AG04450 (cell line): ENCODE measurements at regions not wholly inside any gene's neighbourhood (a gene's known extent, or its start where the extent isn't known, plus 50 kb on each side); places are given as distances from the start of the nearest gene placed in this dataset.

Experiments
- CTCF ChIA-PET: fragments of 300-600, 350-600 bp; formaldehyde crosslinking; extraction: SDS; loops from one replicate; lab custom pipeline; 2022; ENCODE audit warnings: antibody characterized with exemption, inconsistent platforms; lab: Charles Lee
- POLR2A ChIA-PET: fragments of 350-600 bp; formaldehyde crosslinking; extraction: SDS; loops from one replicate; lab custom pipeline; 2021; ENCODE audit warnings: antibody characterized with exemption, inconsistent platforms; lab: Yijun Ruan, JAX
- DNase-seq: peaks from one replicate; pipeline ENCODE4 v3.0.0-alpha.2; 2011; ENCODE audit warnings: low read depth, low spot score
- H3K27ac ChIP-seq: one replicate; pipeline ENCODE4 v1.5.1; 2012; ENCODE audit warnings: low read depth, low read length, control low read depth
- H3K27me3 ChIP-seq: one replicate; pipeline ENCODE4 v1.6.0; 2012; ENCODE audit warnings: low read length; ENCODE audit not compliant: control insufficient read depth, insufficient read depth
- H3K4me3 ChIP-seq: 2 replicates; pipeline ENCODE4 v1.5.1; 2011; ENCODE audit warnings: mild to moderate bottlenecking, low read depth, low read length, control low read depth
- H3K9me3 ChIP-seq: 2 replicates; pipeline ENCODE4 v1.5.1; 2012; ENCODE audit warnings: low read length; ENCODE audit not compliant: control insufficient read depth, insufficient read depth
- CTCF ChIP-seq: IDR thresholded peaks from 2 replicates; pipeline ENCODE4 v1.5.1; 2011; ENCODE audit warnings: low read depth, low read length, control low read depth, inconsistent platforms

GRCh38 chrX:69285401-69285877, 120.2 kb upstream of the PJA1 start:
- CTCF ChIA-PET: interaction anchor here (0.7 to 6.0 kb wide), 8 partner anchors 13 to 464 kb away, joined by 3 to 56 read pairs (median 4); partner anchors contain the start of gene EFNB1
- Histone ChIP-seq H3K27me3 (no peaks in the 10 kb centered on the region), H3K9me3 (no peaks in the 10 kb centered on the region), H3K27ac (no peak overlapping the region), H3K4me3 (peak overlapping the region; percentile 55)
- POLR2A ChIA-PET: interaction anchor here (0.5 kb wide), 1 partner anchor 1586 kb away, joined by 4 read pairs; no protein-coding TSS in a partner anchor
- DNase-seq: no peak
- TF ChIP-seq CTCF: no peak

DNA sequence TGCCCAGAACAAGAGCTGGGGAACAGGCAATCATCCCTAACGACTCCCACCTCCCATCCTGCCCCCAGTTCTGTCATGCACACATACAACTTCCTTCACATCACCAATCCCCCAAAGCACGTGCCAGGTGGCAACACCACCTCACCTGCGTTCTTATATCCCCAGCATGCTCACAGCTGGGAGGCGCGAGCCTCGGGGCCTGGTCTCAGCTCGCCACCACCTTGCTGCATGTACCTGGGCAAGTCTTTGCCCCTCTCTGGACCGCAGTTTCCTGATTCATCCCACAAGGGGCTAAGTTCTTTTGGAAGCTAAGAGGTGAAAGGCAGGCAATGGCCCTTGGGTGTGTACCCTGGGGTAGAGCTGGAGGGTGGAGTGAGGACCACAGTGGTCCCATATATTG, 119.2 kb upstream of the PJA1 start:
- ChIA-PET POLR2A (no interaction called here), CTCF (interaction anchor here (0.8 to 6.0 kb wide), 3 partner anchors 60 to 462 kb away, joined by 4 to 56 read pairs (median 9); partner anchors contain the start of gene EFNB1)
- no peak for DNase-seq
- no peak for TF ChIP-seq CTCF
- Histone ChIP-seq H3K9me3 (no peaks in the 10 kb centered on the region), H3K4me3 (no peak overlapping the region), H3K27me3 (no peaks in the 10 kb centered on the region), H3K27ac (no peak overlapping the region)

DNA sequence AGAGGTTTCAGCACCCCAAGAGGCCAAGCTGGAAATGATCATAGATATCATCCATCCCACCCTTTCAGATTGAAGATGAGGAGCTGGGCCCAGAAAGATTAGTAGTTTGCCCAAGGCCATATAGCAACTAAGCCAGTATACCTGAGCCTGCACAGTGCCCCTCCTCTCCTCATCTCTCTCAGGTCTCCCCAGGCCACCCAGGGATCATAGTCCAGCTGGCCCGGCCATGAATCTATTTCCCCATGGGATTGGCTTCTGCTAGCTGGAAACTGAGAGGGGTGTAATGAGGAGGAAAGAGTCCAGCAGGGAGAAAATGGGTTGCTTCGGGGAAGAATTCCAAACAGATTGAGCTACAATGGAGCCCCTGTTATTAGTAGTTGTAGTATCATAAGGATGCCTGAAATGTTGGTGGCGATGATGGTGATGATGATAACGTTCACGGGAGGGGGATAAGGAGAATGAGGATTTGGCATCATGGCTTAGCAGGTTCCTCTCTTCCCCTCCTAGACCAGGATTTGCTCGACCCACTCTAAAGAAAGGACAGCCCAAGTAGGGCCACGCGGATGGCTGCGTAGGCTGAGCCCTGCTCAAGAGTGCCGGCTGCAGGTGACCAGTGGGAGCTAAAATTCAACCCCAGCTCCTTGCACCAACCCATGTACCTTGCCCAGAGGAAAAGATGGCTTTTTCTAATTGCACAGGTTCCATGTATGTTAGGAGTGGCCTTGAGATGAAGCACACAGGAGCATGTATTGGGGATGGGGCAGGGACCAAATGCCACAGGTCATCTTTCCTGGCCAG, 117.8 kb upstream of the PJA1 start:
- no peaks in the 10 kb centered on the region for H3K9me3 ChIP-seq
- peaks cover 2% of the 10 kb centered on the region for H3K27me3 ChIP-seq
- H3K27ac ChIP-seq: no peak overlapping the region
- TF ChIP-seq CTCF: no peak
- no peak for DNase-seq
- ChIA-PET CTCF (interaction anchor here (1.1 to 6.0 kb wide), 4 partner anchors 61 to 476 kb away, joined by 3 to 56 read pairs (median 5); partner anchors contain the start of gene EFNB1), POLR2A (no interaction called here)
- H3K4me3 ChIP-seq: no peak overlapping the region

- TF ChIP-seq CTCF: no peak
- no peak for DNase-seq
- peaks cover 4% of the 10 kb centered on the region for H3K27me3 ChIP-seq
- POLR2A ChIA-PET: no interaction called here
- CTCF ChIA-PET: interaction anchor here (1.8 kb wide), 1 partner anchor 453 kb away, joined by 11 read pairs; the partner anchor contains the start of gene EFNB1
- no peaks in the 10 kb centered on the region for H3K9me3 ChIP-seq
- H3K27ac ChIP-seq: no peak overlapping the region
- H3K4me3 ChIP-seq: no peak overlapping the region
Measured at GRCh38 chrX:69280933-69281332, 115.7 kb upstream of the PJA1 start.

GRCh38 chrX:69279234-69279633, 114.0 kb upstream of the PJA1 start:
- Histone ChIP-seq H3K9me3 (no peaks in the 10 kb centered on the region), H3K4me3 (no peak overlapping the region), H3K27me3 (peaks cover 4% of the 10 kb centered on the region), H3K27ac (no peak overlapping the region)
- ChIA-PET POLR2A (no interaction called here), CTCF (interaction anchor here (1.7 kb wide), 1 partner anchor 457 kb away, joined by 5 read pairs; no protein-coding TSS in a partner anchor)
- TF ChIP-seq CTCF: no peak
- no peak for DNase-seq
